Heart left ventricle (tissue), 16 donors: ENCODE measurements at regions not wholly inside any gene's neighbourhood (a gene's known extent, or its start where the extent isn't known, plus 50 kb on each side); places are given as distances from the start of the nearest gene placed in this dataset.
A peak's percentile ranks its signal among the peaks of the same experiment; 100 is the strongest.

Source experiments
- ATAC-seq, 4 donors: fragments of 200-7000 bp; cut with Tn5 transposase; one replicate each; pipeline ENCODE4 v1.9.1; 2020 to 2022; ENCODE audit warnings: moderate library complexity in 4 of 4, mild to moderate bottlenecking in 3 of 4, moderate number of reproducible peaks in 1 of 4
- DNase-seq, 5 donors: peaks; one replicate each; pipeline ENCODE4 v3.0.0-alpha.2; 2020
- H3K27ac ChIP-seq, 12 donors: fragments of 200-600 bp; sonication (generic) in 4 of 12; one replicate each; pipeline versions ENCODE4 v1.5.0 to v1.8.0; 2016 to 2022; ENCODE audit warnings: mild to moderate bottlenecking in 2 of 12
- H3K27me3 ChIP-seq, 9 donors: fragments of 200-600 bp; sonication (generic) in 2 of 9; one replicate each; pipeline versions ENCODE4 v1.5.1 to v1.8.0; 2016 to 2022; ENCODE audit warnings: mild to moderate bottlenecking in 3 of 9
- H3K36me3 ChIP-seq, 9 donors: fragments of 200-600 bp; sonication (generic) in 2 of 9; one replicate each; pipeline versions ENCODE4 v1.5.0 to v1.8.0; 2018 to 2022; ENCODE audit warnings: mild to moderate bottlenecking in 2 of 9
- H3K4me1 ChIP-seq, 12 donors: fragments of 200-600 bp; sonication (generic) in 4 of 12; one replicate each; pipeline versions ENCODE4 v1.5.0 to v1.8.0; 2016 to 2022; ENCODE audit warnings: mild to moderate bottlenecking in 3 of 12
- H3K4me3 ChIP-seq, 12 donors: fragments of 200-600 bp; sonication (generic) in 4 of 12; one replicate each; pipeline versions ENCODE4 v1.5.0 to v1.8.0; 2017 to 2022; ENCODE audit warnings: mild to moderate bottlenecking in 9 of 12, moderate library complexity in 4 of 12
- H3K9me3 ChIP-seq, 12 donors: fragments of 200-600 bp; sonication (generic) in 4 of 12; one replicate each; pipeline versions ENCODE4 v1.5.0 to v1.8.0; 2016 to 2022; ENCODE audit warnings: mild to moderate bottlenecking in 1 of 12
- CTCF ChIP-seq, 12 donors: fragments of 200-600 bp; sonication (generic) in 4 of 12; IDR thresholded peaks; one replicate each; pipeline versions ENCODE4 v1.5.0 to v1.8.0; 2018 to 2022; ENCODE audit warnings: antibody characterized with exemption in 12 of 12, mild to moderate bottlenecking in 5 of 12
- POLR2A ChIP-seq, 2 donors: fragments of 450-650 bp; IDR thresholded peaks; one replicate each; pipeline ENCODE4 v1.6.1; 2017; ENCODE audit warnings: antibody characterized with exemption in 2 of 2, mild to moderate bottlenecking in 2 of 2, moderate library complexity in 2 of 2
- WGBS, 4 donors: extraction: QIAGEN DNeasy Blood & Tissue Kit in 2 of 4; methylation state at CpG; one replicate each; pipeline versions ENCODE4 v1.1.5 to v1.1.7; 2013 to 2018; 5-methylcytosine and 5-hydroxymethylcytosine counted together
- intact Hi-C, 10 donors: fragments of 100-400 bp; cut with DNase I; formaldehyde crosslinking; loops; one replicate each; pipeline versions ENCODE4 v1.11.1 to v1.14.2; 2022
- donor health status: ischemic (EF 13 %, LVEDD 7.1; RV severe dilation, severe dysfunction).
- donor health status: healthy with polysubstance abuse.
- donor health status: DM: no; HTN: yes; CAD: no.
- donor health status: DM: no; HTN: no; CAD: no.
- donor health status: ischemic (EF 25% LVEDD 6.9; RV normal size, moderate dysfunction).
- donor health status: ischemic (EF 25% LVEDD 5.7; RV mildly dilated, moderate dysfunction).
- donor health status: healthy.
- donor health status: DM: yes; HTN: yes; CAD: no.
- donor health status: ischemic (EF 35%, LVEDD 5.7; RV mildly dilated, moderate dysfunction).
- donor health status: nonischemic (EF 11% LVEDD 7.7; RV severe dilation, severe dysfunction).
- donor health status: DM: yes; HTN: yes; CAD: no.
- donor health status: PGD.
- donor health status: ischemic (EF 29% LVEDD 5.4; RV normal size, mild dysfunction).
- donor health status: nonischemic (EF 23%, LVEDD 6.1; RV moderate dilation, normal function).

GRCh38 chr15:98075441-98075840 lies 114.9 kb downstream of the ARRDC4 start:
- no peaks in the 10 kb centered on the region for H3K27me3 ChIP-seq
- TF ChIP-seq POLR2A (IDR thresholded peaks at IDR 0.05) (no peak), CTCF (IDR thresholded peaks at IDR 0.05) (no peak)
- no peaks in the 10 kb centered on the region for H3K36me3 ChIP-seq
- H3K4me3 ChIP-seq: no peak overlapping the region
- DNase-seq: no peak
- H3K27ac ChIP-seq: peak overlapping the region in 1 of 12 donors; percentile 73
- no peak for ATAC-seq
- intact Hi-C loops: no loop called here
- peaks cover 0 to 32% (median 9%) of the 10 kb centered on the region in 12 donors for H3K4me1 ChIP-seq
- H3K9me3 ChIP-seq: peaks cover 0 to 1% (median 0%) of the 10 kb centered on the region in 12 donors

GRCh38 chr15:98076021-98076816 lies 115.7 kb downstream of the ARRDC4 start:
- Histone ChIP-seq H3K9me3 (no peaks in the 10 kb centered on the region), H3K27me3 (no peaks in the 10 kb centered on the region), H3K4me1 (peaks cover 0 to 32% (median 9%) of the 10 kb centered on the region in 12 donors), H3K27ac (peak overlapping the region in 8 of 12 donors; percentile 6 to 73 (median 36)), H3K36me3 (no peaks in the 10 kb centered on the region), H3K4me3 (no peak overlapping the region)
- intact Hi-C loops: loop anchor here in 1 of 10 donors (1.0 kb wide), 1 partner anchor 116 kb away; the partner anchor contains the start of gene ARRDC4
- ATAC-seq (peak; percentile 69 to 92 (median 92)), DNase-seq (peak in 4 of 5 donors; percentile 44 to 65 (median 51))
- TF ChIP-seq POLR2A (IDR thresholded peaks at IDR 0.05) (no peak), CTCF (IDR thresholded peaks at IDR 0.05) (no peak)
- WGBS, 4 donors: 51 to 55% (median 54%) methylated on average over 8 of the region's 8 CpGs

GRCh38 chr15:98077186-98077585 lies 116.7 kb downstream of the ARRDC4 start:
- intact Hi-C loops: no loop called here

More at GRCh38 chr15:98077186-98077585, 116.7 kb downstream of the ARRDC4 start:
- H3K9me3 ChIP-seq: no peaks in the 10 kb centered on the region
- DNase-seq (no peak), ATAC-seq (peak in 3 of 4 donors; percentile 47 to 70 (median 57))
- no peak for TF ChIP-seq POLR2A (IDR thresholded peaks at IDR 0.05)
- TF ChIP-seq CTCF (IDR thresholded peaks at IDR 0.05): no peak
- H3K36me3 ChIP-seq: no peaks in the 10 kb centered on the region
- no peaks in the 10 kb centered on the region for H3K27me3 ChIP-seq
- peaks cover 0 to 32% (median 9%) of the 10 kb centered on the region in 12 donors for H3K4me1 ChIP-seq
- peak overlapping the region in 7 of 12 donors; percentile 16 to 73 (median 36) for H3K27ac ChIP-seq
- 76 to 84% (median 83%) methylated on average over 8 of the region's 8 CpGs for WGBS, 4 donors
- no peak overlapping the region for H3K4me3 ChIP-seq
